GM23338 (cell line): ENCODE measurements at regions not wholly inside any gene's neighbourhood (a gene's known extent, or its start where the extent isn't known, plus 50 kb on each side); places are given as distances from the start of the nearest gene placed in this dataset.

Experiments
- ATAC-seq: fragments of 200-7000 bp; cut with Tn5 transposase; 3 replicates; pipeline ENCODE4 v1.9.1; 2020
- DNase-seq: peaks from one replicate; pipeline ENCODE4 v3.0.0-alpha.2; 2015; ENCODE audit warnings: low spot score
- H2AFZ ChIP-seq: fragments of 200-600 bp; sonication (generic); 2 replicates; pipeline ENCODE4 v1.8.0; 2016; ENCODE audit warnings: antibody characterized with exemption, mild to moderate bottlenecking, moderate library complexity
- H3F3A ChIP-seq: fragments of 200-600 bp; sonication (generic); replicated peaks from 2 replicates; pipeline ENCODE4 v1.8.0; 2017; ENCODE audit warnings: antibody characterized with exemption, mixed run types, low read depth
- H3K27ac ChIP-seq: fragments of 200-600 bp; sonication (generic); 2 replicates; pipeline ENCODE4 v1.6.1; 2016; ENCODE audit warnings: low read depth
- H3K27me3 ChIP-seq: fragments of 200-600 bp; sonication (generic); 2 replicates; pipeline ENCODE4 v1.8.0; 2016; ENCODE audit warnings: mild to moderate bottlenecking, mixed run types, moderate library complexity; ENCODE audit not compliant: insufficient read depth
- H3K36me3 ChIP-seq: fragments of 200-600 bp; sonication (generic); 2 replicates; pipeline ENCODE4 v1.8.0; 2016; ENCODE audit warnings: mild to moderate bottlenecking; ENCODE audit not compliant: insufficient read depth
- H3K4me1 ChIP-seq: fragments of 200-600 bp; sonication (generic); 2 replicates; pipeline ENCODE4 v1.8.0; 2016; ENCODE audit warnings: mild to moderate bottlenecking, moderate library complexity; ENCODE audit not compliant: insufficient read depth
- H3K4me2 ChIP-seq: fragments of 200-600 bp; sonication (generic); 2 replicates; pipeline ENCODE4 v1.7.1; 2017; ENCODE audit warnings: mixed run types
- H3K4me3 ChIP-seq: fragments of 200-600 bp; sonication (generic); 2 replicates; pipeline ENCODE4 v1.6.1; 2016; ENCODE audit warnings: mixed run types
- H3K79me2 ChIP-seq: fragments of 200-600 bp; sonication (generic); replicated peaks from 2 replicates; pipeline ENCODE4 v1.8.0; 2017; ENCODE audit warnings: mild to moderate bottlenecking; ENCODE audit not compliant: insufficient read depth
- H3K9me2 ChIP-seq: fragments of 200-600 bp; sonication (generic); 2 replicates; pipeline ENCODE4 v1.8.0; 2017; ENCODE audit not compliant: insufficient read depth
- H4K20me1 ChIP-seq: fragments of 200-600 bp; sonication (generic); replicated peaks from 2 replicates; pipeline ENCODE4 v1.8.0; 2017; ENCODE audit warnings: mild to moderate bottlenecking; ENCODE audit not compliant: insufficient read depth
- H3K27ac Mint-ChIP-seq: 2 replicates; pipeline ENCODE4 v1.8.0; 2020; ENCODE audit warnings: inconsistent platforms, mild to moderate bottlenecking, moderate library complexity, mixed read lengths
- H3K27me3 Mint-ChIP-seq: 3 replicates; pipeline ENCODE4 v1.8.0; 2022; ENCODE audit warnings: low read depth, mild to moderate bottlenecking, moderate library complexity, mixed read lengths, inconsistent platforms; ENCODE audit not compliant: insufficient read depth, poor library complexity
- H3K36me3 Mint-ChIP-seq: 3 replicates; pipeline ENCODE4 v1.8.0; 2021; ENCODE audit warnings: low read depth, mild to moderate bottlenecking, inconsistent platforms, moderate library complexity, mixed read lengths
- H3K4me1 Mint-ChIP-seq: 3 replicates; pipeline ENCODE4 v1.8.0; 2020; ENCODE audit warnings: mild to moderate bottlenecking, inconsistent platforms, mixed read lengths
- H3K4me3 Mint-ChIP-seq: 3 replicates; pipeline ENCODE4 v1.8.0; 2021; ENCODE audit warnings: moderate library complexity, mild to moderate bottlenecking, inconsistent platforms, mixed read lengths
- H3K9me3 Mint-ChIP-seq: 3 replicates; pipeline ENCODE4 v1.8.0; 2020; ENCODE audit warnings: moderate library complexity, mild to moderate bottlenecking, inconsistent platforms, mixed read lengths
- CREB1 ChIP-seq: fragments of 250-450 bp; sonication (Bioruptor Pico); IDR thresholded peaks from 2 replicates; pipeline ENCODE4 v1.5.0; 2020; ENCODE audit warnings: low read depth, mild to moderate bottlenecking, moderate library complexity
- CTCF ChIP-seq, 2 experiments: fragments of 200-600 bp in 1 of 2; sonication (generic) in 1 of 2; conservative IDR thresholded peaks; 2 replicates each; pipeline versions ENCODE4 v1.5.1 to v1.6.1; 2016 to 2017; ENCODE audit warnings: antibody characterized with exemption in 2 of 2, low read depth in 2 of 2, mild to moderate bottlenecking in 2 of 2, moderate library complexity in 1 of 2
- ETS1 ChIP-seq: IDR thresholded peaks from 2 replicates; pipeline ENCODE4 v1.6.1; 2016; ENCODE audit warnings: antibody characterized with exemption
- EZH2 ChIP-seq: fragments of 200-600 bp; sonication (generic); IDR thresholded peaks from one replicate; pipeline ENCODE4 v1.8.0; 2017; ENCODE audit warnings: antibody characterized with exemption, mild to moderate bottlenecking, low read depth; ENCODE audit not compliant: unreplicated experiment
- EZH2phosphoT487 ChIP-seq: fragments of 200-600 bp; sonication (generic); IDR thresholded peaks from one replicate; pipeline ENCODE4 v1.8.1; 2018; ENCODE audit warnings: antibody characterized with exemption; ENCODE audit not compliant: unreplicated experiment
- JUNB ChIP-seq: IDR thresholded peaks from one replicate; pipeline ENCODE4 v1.6.1; 2016; ENCODE audit warnings: antibody characterized with exemption; ENCODE audit not compliant: unreplicated experiment
- NANOG ChIP-seq: IDR thresholded peaks from 2 replicates; pipeline ENCODE4 v1.6.1; 2016; ENCODE audit warnings: antibody characterized with exemption, borderline replicate concordance
- POLR2AphosphoS5 ChIP-seq: IDR thresholded peaks from 2 replicates; pipeline ENCODE4 v1.6.1; 2016; ENCODE audit warnings: antibody characterized with exemption, low read depth
- REST ChIP-seq: IDR thresholded peaks from one replicate; pipeline ENCODE4 v1.6.1; 2018; ENCODE audit warnings: antibody characterized with exemption; ENCODE audit not compliant: unreplicated experiment
- STAT1 ChIP-seq: IDR thresholded peaks from one replicate; pipeline ENCODE4 v1.6.1; 2016; ENCODE audit warnings: antibody characterized with exemption; ENCODE audit not compliant: unreplicated experiment
- ZNF114 ChIP-seq: fragments of 250-450 bp; sonication (Bioruptor Pico); IDR thresholded peaks from 2 replicates; pipeline ENCODE4 v1.5.0; 2020; ENCODE audit warnings: mild to moderate bottlenecking, moderate library complexity
- ZNF331 ChIP-seq: fragments of 250-450 bp; sonication (Bioruptor Pico); IDR thresholded peaks from 2 replicates; pipeline ENCODE4 v1.5.0; 2020; ENCODE audit warnings: low read depth, mild to moderate bottlenecking, moderate library complexity

GRCh38 chr11:29623144-29623722, 393.6 kb downstream of the KCNA4 start:
- Histone ChIP-seq H3K9me2 (0 out of 2 replicates have a peak, but pooled peaks cover 3% of the 10 kb centered on the region), H3K27ac (peak overlapping the region; percentile 92), H4K20me1 (no peaks in the 10 kb centered on the region), H3K4me2 (peak overlapping the region; percentile 52), H3K4me3 (peak overlapping the region; percentile 27), H2AFZ (no peak overlapping the region), H3F3A (no peaks in the 10 kb centered on the region), H3K27me3 (no peaks in the 10 kb centered on the region), H3K79me2 (no peaks in the 10 kb centered on the region), H3K36me3 (no peaks in the 10 kb centered on the region), H3K4me1 (peaks cover 12% of the 10 kb centered on the region; the same call in 1 of the 2 replicates)
- Mint-ChIP-seq H3K4me3 (peak overlapping the region; percentile 59), H3K9me3 (no peaks in the 10 kb centered on the region), H3K27ac (peak overlapping the region; percentile 97), H3K4me1 (peaks cover 40% of the 10 kb centered on the region), H3K36me3 (peaks cover 3% of the 10 kb centered on the region; the same call in 2 of the 3 replicates), H3K27me3 (peaks cover 3% of the 10 kb centered on the region)
- DNase-seq: peak; percentile 95
- peak; percentile 99 for ATAC-seq
- TF ChIP-seq REST (no peak), EZH2phosphoT487 (no peak), ZNF114 (no peak), STAT1 (no peak), POLR2AphosphoS5 (no peak), CREB1 (CRISPR knock-in tag) (no peak), JUNB (no peak), ZNF331 (CRISPR knock-in tag) (no peak), NANOG (no peak)

GRCh38 chr11:29616611-29617010, 400.2 kb downstream of the KCNA4 start:
- Histone ChIP-seq H3K4me3 (no peak overlapping the region), H2AFZ (peak overlapping the region; percentile 3; the same call in 1 of the 2 replicates), H3K27me3 (no peaks in the 10 kb centered on the region), H3K79me2 (no peaks in the 10 kb centered on the region), H3F3A (no peaks in the 10 kb centered on the region), H3K27ac (no peak overlapping the region), H3K4me2 (no peak overlapping the region), H3K36me3 (no peaks in the 10 kb centered on the region), H3K9me2 (peaks cover 16% of the 10 kb centered on the region; the same call in 1 of the 2 replicates), H3K4me1 (no peaks in the 10 kb centered on the region), H4K20me1 (no peaks in the 10 kb centered on the region)
- H3K27me3 Mint-ChIP-seq: no peaks in the 10 kb centered on the region
- ATAC-seq: no peak
- H3K27ac Mint-ChIP-seq: no peak overlapping the region
- no peaks in the 10 kb centered on the region for H3K4me1 Mint-ChIP-seq
- no peak overlapping the region for H3K4me3 Mint-ChIP-seq
- no peaks in the 10 kb centered on the region for H3K36me3 Mint-ChIP-seq
- DNase-seq: no peak
- no peaks in the 10 kb centered on the region for H3K9me3 Mint-ChIP-seq
- TF ChIP-seq STAT1: no peak
- TF ChIP-seq CREB1 (CRISPR knock-in tag): no peak
- TF ChIP-seq ETS1: no peak
- no peak for TF ChIP-seq EZH2
- TF ChIP-seq CTCF (conservative IDR thresholded peaks at IDR 0.05; ENCODE audit: low read depth in 2 of 2): no peak
- no peak for TF ChIP-seq ZNF331 (CRISPR knock-in tag)
- TF ChIP-seq ZNF114: no peak
- TF ChIP-seq REST: no peak
- no peak for TF ChIP-seq EZH2phosphoT487
